GM23338 (cell line): ENCODE measurements at regions not wholly inside any gene's neighbourhood (a gene's known extent, or its start where the extent isn't known, plus 50 kb on each side); places are given as distances from the start of the nearest gene placed in this dataset.

ENCODE experiments used
- ATAC-seq: fragments of 200-7000 bp; cut with Tn5 transposase; 3 replicates; pipeline ENCODE4 v1.9.1; 2020
- DNase-seq: peaks from one replicate; pipeline ENCODE4 v3.0.0-alpha.2; 2015; ENCODE audit warnings: low spot score
- H2AFZ ChIP-seq: fragments of 200-600 bp; sonication (generic); 2 replicates; pipeline ENCODE4 v1.8.0; 2016; ENCODE audit warnings: antibody characterized with exemption, mild to moderate bottlenecking, moderate library complexity
- H3F3A ChIP-seq: fragments of 200-600 bp; sonication (generic); replicated peaks from 2 replicates; pipeline ENCODE4 v1.8.0; 2017; ENCODE audit warnings: antibody characterized with exemption, mixed run types, low read depth
- H3K27ac ChIP-seq: fragments of 200-600 bp; sonication (generic); 2 replicates; pipeline ENCODE4 v1.6.1; 2016; ENCODE audit warnings: low read depth
- H3K27me3 ChIP-seq: fragments of 200-600 bp; sonication (generic); 2 replicates; pipeline ENCODE4 v1.8.0; 2016; ENCODE audit warnings: mild to moderate bottlenecking, mixed run types, moderate library complexity; ENCODE audit not compliant: insufficient read depth
- H3K36me3 ChIP-seq: fragments of 200-600 bp; sonication (generic); 2 replicates; pipeline ENCODE4 v1.8.0; 2016; ENCODE audit warnings: mild to moderate bottlenecking; ENCODE audit not compliant: insufficient read depth
- H3K4me1 ChIP-seq: fragments of 200-600 bp; sonication (generic); 2 replicates; pipeline ENCODE4 v1.8.0; 2016; ENCODE audit warnings: mild to moderate bottlenecking, moderate library complexity; ENCODE audit not compliant: insufficient read depth
- H3K4me2 ChIP-seq: fragments of 200-600 bp; sonication (generic); 2 replicates; pipeline ENCODE4 v1.7.1; 2017; ENCODE audit warnings: mixed run types
- H3K4me3 ChIP-seq: fragments of 200-600 bp; sonication (generic); 2 replicates; pipeline ENCODE4 v1.6.1; 2016; ENCODE audit warnings: mixed run types
- H3K79me2 ChIP-seq: fragments of 200-600 bp; sonication (generic); replicated peaks from 2 replicates; pipeline ENCODE4 v1.8.0; 2017; ENCODE audit warnings: mild to moderate bottlenecking; ENCODE audit not compliant: insufficient read depth
- H3K9me2 ChIP-seq: fragments of 200-600 bp; sonication (generic); 2 replicates; pipeline ENCODE4 v1.8.0; 2017; ENCODE audit not compliant: insufficient read depth
- H4K20me1 ChIP-seq: fragments of 200-600 bp; sonication (generic); replicated peaks from 2 replicates; pipeline ENCODE4 v1.8.0; 2017; ENCODE audit warnings: mild to moderate bottlenecking; ENCODE audit not compliant: insufficient read depth
- H3K27ac Mint-ChIP-seq: 2 replicates; pipeline ENCODE4 v1.8.0; 2020; ENCODE audit warnings: inconsistent platforms, mild to moderate bottlenecking, moderate library complexity, mixed read lengths
- H3K27me3 Mint-ChIP-seq: 3 replicates; pipeline ENCODE4 v1.8.0; 2022; ENCODE audit warnings: low read depth, mild to moderate bottlenecking, moderate library complexity, mixed read lengths, inconsistent platforms; ENCODE audit not compliant: insufficient read depth, poor library complexity
- H3K36me3 Mint-ChIP-seq: 3 replicates; pipeline ENCODE4 v1.8.0; 2021; ENCODE audit warnings: low read depth, mild to moderate bottlenecking, inconsistent platforms, moderate library complexity, mixed read lengths
- H3K4me1 Mint-ChIP-seq: 3 replicates; pipeline ENCODE4 v1.8.0; 2020; ENCODE audit warnings: mild to moderate bottlenecking, inconsistent platforms, mixed read lengths
- H3K4me3 Mint-ChIP-seq: 3 replicates; pipeline ENCODE4 v1.8.0; 2021; ENCODE audit warnings: moderate library complexity, mild to moderate bottlenecking, inconsistent platforms, mixed read lengths
- H3K9me3 Mint-ChIP-seq: 3 replicates; pipeline ENCODE4 v1.8.0; 2020; ENCODE audit warnings: moderate library complexity, mild to moderate bottlenecking, inconsistent platforms, mixed read lengths
- CREB1 ChIP-seq: fragments of 250-450 bp; sonication (Bioruptor Pico); IDR thresholded peaks from 2 replicates; pipeline ENCODE4 v1.5.0; 2020; ENCODE audit warnings: low read depth, mild to moderate bottlenecking, moderate library complexity
- CTCF ChIP-seq, 2 experiments: fragments of 200-600 bp in 1 of 2; sonication (generic) in 1 of 2; conservative IDR thresholded peaks; 2 replicates each; pipeline versions ENCODE4 v1.5.1 to v1.6.1; 2016 to 2017; ENCODE audit warnings: antibody characterized with exemption in 2 of 2, low read depth in 2 of 2, mild to moderate bottlenecking in 2 of 2, moderate library complexity in 1 of 2
- ETS1 ChIP-seq: IDR thresholded peaks from 2 replicates; pipeline ENCODE4 v1.6.1; 2016; ENCODE audit warnings: antibody characterized with exemption
- EZH2 ChIP-seq: fragments of 200-600 bp; sonication (generic); IDR thresholded peaks from one replicate; pipeline ENCODE4 v1.8.0; 2017; ENCODE audit warnings: antibody characterized with exemption, mild to moderate bottlenecking, low read depth; ENCODE audit not compliant: unreplicated experiment
- EZH2phosphoT487 ChIP-seq: fragments of 200-600 bp; sonication (generic); IDR thresholded peaks from one replicate; pipeline ENCODE4 v1.8.1; 2018; ENCODE audit warnings: antibody characterized with exemption; ENCODE audit not compliant: unreplicated experiment
- JUNB ChIP-seq: IDR thresholded peaks from one replicate; pipeline ENCODE4 v1.6.1; 2016; ENCODE audit warnings: antibody characterized with exemption; ENCODE audit not compliant: unreplicated experiment
- NANOG ChIP-seq: IDR thresholded peaks from 2 replicates; pipeline ENCODE4 v1.6.1; 2016; ENCODE audit warnings: antibody characterized with exemption, borderline replicate concordance
- POLR2AphosphoS5 ChIP-seq: IDR thresholded peaks from 2 replicates; pipeline ENCODE4 v1.6.1; 2016; ENCODE audit warnings: antibody characterized with exemption, low read depth
- REST ChIP-seq: IDR thresholded peaks from one replicate; pipeline ENCODE4 v1.6.1; 2018; ENCODE audit warnings: antibody characterized with exemption; ENCODE audit not compliant: unreplicated experiment
- STAT1 ChIP-seq: IDR thresholded peaks from one replicate; pipeline ENCODE4 v1.6.1; 2016; ENCODE audit warnings: antibody characterized with exemption; ENCODE audit not compliant: unreplicated experiment
- ZNF114 ChIP-seq: fragments of 250-450 bp; sonication (Bioruptor Pico); IDR thresholded peaks from 2 replicates; pipeline ENCODE4 v1.5.0; 2020; ENCODE audit warnings: mild to moderate bottlenecking, moderate library complexity
- ZNF331 ChIP-seq: fragments of 250-450 bp; sonication (Bioruptor Pico); IDR thresholded peaks from 2 replicates; pipeline ENCODE4 v1.5.0; 2020; ENCODE audit warnings: low read depth, mild to moderate bottlenecking, moderate library complexity
- ZNF462 ChIP-seq: fragments of 250-450 bp; sonication (Bioruptor Pico); IDR thresholded peaks from 2 replicates; pipeline ENCODE4 v1.5.0; 2020; ENCODE audit warnings: mild to moderate bottlenecking, moderate library complexity

GRCh38 chr2:149715894-149716293, 128.3 kb upstream of the MMADHC start:
- H3K4me3 ChIP-seq = no peak overlapping the region
- H2AFZ ChIP-seq = no peak overlapping the region
- Mint-ChIP-seq H3K4me1 (peaks cover 12% of the 10 kb centered on the region; the same call in 2 of the 3 replicates), H3K4me3 (no peak overlapping the region), H3K9me3 (no peaks in the 10 kb centered on the region; the same call in 2 of the 3 replicates), H3K27ac (no peak overlapping the region), H3K36me3 (no peaks in the 10 kb centered on the region), H3K27me3 (no peaks in the 10 kb centered on the region)
- H3K4me1 ChIP-seq = peaks cover 10% of the 10 kb centered on the region; the same call in 1 of the 2 replicates
- DNase-seq = no peak
- H3K4me2 ChIP-seq = no peak overlapping the region
- peaks cover 24% of the 10 kb centered on the region; the same call in 1 of the 2 replicates for H3K9me2 ChIP-seq
- no peak for ATAC-seq
- H3K36me3 ChIP-seq = no peaks in the 10 kb centered on the region
- no peaks in the 10 kb centered on the region for H3K27me3 ChIP-seq
- H4K20me1 ChIP-seq = no peaks in the 10 kb centered on the region
- no peak overlapping the region for H3K27ac ChIP-seq
- no peaks in the 10 kb centered on the region for H3F3A ChIP-seq
- TF ChIP-seq CREB1 (CRISPR knock-in tag) (no peak), JUNB (no peak), STAT1 (no peak), ZNF462 (CRISPR knock-in tag) (no peak), ZNF114 (CRISPR knock-in tag) (no peak), REST (no peak), ETS1 (no peak), EZH2 (no peak), ZNF331 (CRISPR knock-in tag) (no peak), NANOG (no peak), EZH2phosphoT487 (no peak), POLR2AphosphoS5 (no peak), CTCF (conservative IDR thresholded peaks at IDR 0.05; ENCODE audit: low read depth in 2 of 2) (no peak)
- H3K79me2 ChIP-seq = no peaks in the 10 kb centered on the region
